Endodermal cell (in vitro differentiated cells): ENCODE measurements at regions not wholly inside any gene's neighbourhood (a gene's known extent, or its start where the extent isn't known, plus 50 kb on each side); places are given as distances from the start of the nearest gene placed in this dataset.

ENCODE experiments used
- DNase-seq: peaks from one replicate; pipeline ENCODE4 v3.0.0-alpha.2; 2017
- H3K27ac ChIP-seq: 2 replicates; pipeline ENCODE4 v1.5.1; 2013; ENCODE audit warnings: mild to moderate bottlenecking, low read depth, low read length, moderate library complexity
- H3K27me3 ChIP-seq: 2 replicates; pipeline ENCODE4 v1.6.1; 2013; ENCODE audit warnings: mild to moderate bottlenecking, low read length, moderate library complexity; ENCODE audit not compliant: insufficient read depth, control insufficient read depth, poor library complexity, severe bottlenecking
- H3K36me3 ChIP-seq: 2 replicates; pipeline ENCODE4 v1.7.0; 2013; ENCODE audit warnings: mild to moderate bottlenecking, low read length, moderate library complexity; ENCODE audit not compliant: control insufficient read depth, insufficient read depth
- H3K4me1 ChIP-seq: one replicate; pipeline ENCODE4 v1.7.0; 2013; ENCODE audit warnings: low read length; ENCODE audit not compliant: control insufficient read depth, insufficient read depth
- H3K4me3 ChIP-seq: 2 replicates; pipeline ENCODE4 v1.5.1; 2013; ENCODE audit warnings: mild to moderate bottlenecking, low read length, moderate library complexity
- H3K9ac ChIP-seq: 2 replicates; pipeline ENCODE4 v1.6.1; 2013; ENCODE audit warnings: mild to moderate bottlenecking, low read length, moderate library complexity; ENCODE audit not compliant: poor library complexity, severe bottlenecking; ENCODE audit errors: extremely low read depth
- H3K9me3 ChIP-seq: 2 replicates; pipeline ENCODE4 v1.6.1; 2013; ENCODE audit warnings: mild to moderate bottlenecking, low read length, moderate library complexity; ENCODE audit not compliant: control insufficient read depth
- H3K27ac Mint-ChIP-seq: 2 replicates; pipeline ENCODE4 v1.8.0; 2020; ENCODE audit warnings: mixed read lengths
- H3K27me3 Mint-ChIP-seq: 2 replicates; pipeline ENCODE4 v1.8.0; 2021; ENCODE audit warnings: mild to moderate bottlenecking, mixed read lengths; ENCODE audit not compliant: insufficient read depth
- H3K36me3 Mint-ChIP-seq: 2 replicates; pipeline ENCODE4 v1.8.0; 2020; ENCODE audit warnings: low read depth, mixed read lengths
- H3K4me1 Mint-ChIP-seq: 2 replicates; pipeline ENCODE4 v1.8.0; 2020; ENCODE audit warnings: mixed read lengths
- H3K4me3 Mint-ChIP-seq: 2 replicates; pipeline ENCODE4 v1.8.0; 2020; ENCODE audit warnings: mild to moderate bottlenecking, moderate library complexity, mixed read lengths
- H3K9me3 Mint-ChIP-seq: 2 replicates; pipeline ENCODE4 v1.8.0; 2020; ENCODE audit warnings: mild to moderate bottlenecking, mixed read lengths
- WGBS, 2 experiments: methylation state at CpG; one replicate each; pipeline versions ENCODE4 v1.1.5 to v1.1.7; 2013; ENCODE audit warnings: missing lambda C conversion rate in 2 of 2, mixed read lengths in 1 of 2; ENCODE audit not compliant: insufficient coverage in 1 of 2, insufficient read length in 1 of 2; 5-methylcytosine and 5-hydroxymethylcytosine counted together
- TF ChIP-seq, protein P1 (sequence below): fragments of 200-600 bp; sonication (generic); conservative IDR thresholded peaks from 2 replicates; pipeline ENCODE4 v1.5.0; 2021; ENCODE audit warnings: antibody characterized with exemption, mild to moderate bottlenecking

DNA sequence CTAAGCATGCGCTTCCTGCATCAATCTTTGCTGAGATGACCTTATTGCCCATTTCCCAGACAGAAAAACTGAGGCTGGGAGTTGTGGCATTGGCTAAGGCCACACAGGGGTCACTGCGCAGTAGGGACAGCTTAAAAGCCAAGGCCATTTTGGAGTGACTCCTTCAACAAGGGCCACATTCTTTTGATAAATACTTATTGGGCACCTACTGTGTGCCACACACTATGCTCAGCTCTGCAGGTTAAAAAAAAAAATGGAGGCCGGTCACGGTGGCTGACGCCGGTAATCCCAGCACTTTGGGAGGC, 108.6 kb downstream of the CEBPB start:
- Mint-ChIP-seq H3K27me3 (peaks cover 2% of the 10 kb centered on the region), H3K4me1 (no peaks in the 10 kb centered on the region), H3K4me3 (no peak overlapping the region), H3K36me3 (no peaks in the 10 kb centered on the region), H3K9me3 (no peaks in the 10 kb centered on the region), H3K27ac (no peak overlapping the region)
- Histone ChIP-seq H3K4me3 (no peak overlapping the region), H3K27me3 (no peaks in the 10 kb centered on the region), H3K27ac (no peak overlapping the region), H3K4me1 (no peaks in the 10 kb centered on the region), H3K36me3 (no peaks in the 10 kb centered on the region), H3K9ac (no peak overlapping the region), H3K9me3 (no peaks in the 10 kb centered on the region)
- DNase-seq, result no peak
- TF ChIP-seq, protein P1, sequence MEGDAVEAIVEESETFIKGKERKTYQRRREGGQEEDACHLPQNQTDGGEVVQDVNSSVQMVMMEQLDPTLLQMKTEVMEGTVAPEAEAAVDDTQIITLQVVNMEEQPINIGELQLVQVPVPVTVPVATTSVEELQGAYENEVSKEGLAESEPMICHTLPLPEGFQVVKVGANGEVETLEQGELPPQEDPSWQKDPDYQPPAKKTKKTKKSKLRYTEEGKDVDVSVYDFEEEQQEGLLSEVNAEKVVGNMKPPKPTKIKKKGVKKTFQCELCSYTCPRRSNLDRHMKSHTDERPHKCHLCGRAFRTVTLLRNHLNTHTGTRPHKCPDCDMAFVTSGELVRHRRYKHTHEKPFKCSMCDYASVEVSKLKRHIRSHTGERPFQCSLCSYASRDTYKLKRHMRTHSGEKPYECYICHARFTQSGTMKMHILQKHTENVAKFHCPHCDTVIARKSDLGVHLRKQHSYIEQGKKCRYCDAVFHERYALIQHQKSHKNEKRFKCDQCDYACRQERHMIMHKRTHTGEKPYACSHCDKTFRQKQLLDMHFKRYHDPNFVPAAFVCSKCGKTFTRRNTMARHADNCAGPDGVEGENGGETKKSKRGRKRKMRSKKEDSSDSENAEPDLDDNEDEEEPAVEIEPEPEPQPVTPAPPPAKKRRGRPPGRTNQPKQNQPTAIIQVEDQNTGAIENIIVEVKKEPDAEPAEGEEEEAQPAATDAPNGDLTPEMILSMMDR, result no peak
- 93 to 95% methylated on average over 6 of the region's 6 CpGs for WGBS, 2 experiments

DNA sequence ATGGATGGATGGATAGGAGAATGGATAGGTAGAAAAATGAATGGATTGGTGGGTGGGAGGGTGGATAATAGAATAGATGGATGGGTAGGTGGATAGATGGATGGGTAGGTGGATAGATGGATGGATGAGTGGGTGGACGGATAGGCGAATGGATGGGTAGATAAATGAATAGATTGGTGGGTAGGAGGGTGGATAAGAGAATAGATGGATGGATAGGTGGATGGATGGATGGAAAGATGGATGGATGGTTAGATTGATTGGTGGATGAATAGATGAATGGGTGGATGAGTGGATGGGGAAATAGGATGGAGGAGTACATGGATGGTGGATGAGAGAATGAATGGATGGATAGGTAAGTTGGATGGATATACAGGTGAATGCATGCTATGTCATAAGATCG, 110.5 kb downstream of the CEBPB start:
- no peak overlapping the region for H3K4me3 ChIP-seq
- peaks cover 2% of the 10 kb centered on the region for H3K27me3 Mint-ChIP-seq
- H3K9me3 ChIP-seq, result no peaks in the 10 kb centered on the region
- H3K36me3 ChIP-seq, result no peaks in the 10 kb centered on the region
- TF ChIP-seq, protein P1, result no peak
- H3K27me3 ChIP-seq, result no peaks in the 10 kb centered on the region
- no peak for DNase-seq
- H3K4me1 ChIP-seq, result no peaks in the 10 kb centered on the region
- H3K27ac ChIP-seq, result no peak overlapping the region
- H3K9me3 Mint-ChIP-seq, result no peaks in the 10 kb centered on the region
- no peak overlapping the region for H3K9ac ChIP-seq
- H3K36me3 Mint-ChIP-seq, result no peaks in the 10 kb centered on the region
- no peak overlapping the region for H3K4me3 Mint-ChIP-seq
- H3K27ac Mint-ChIP-seq, result no peak overlapping the region
- WGBS, 2 experiments, result 80 to 87% methylated on average over 3 of the region's 3 CpGs
- peaks cover 4% of the 10 kb centered on the region for H3K4me1 Mint-ChIP-seq

DNA sequence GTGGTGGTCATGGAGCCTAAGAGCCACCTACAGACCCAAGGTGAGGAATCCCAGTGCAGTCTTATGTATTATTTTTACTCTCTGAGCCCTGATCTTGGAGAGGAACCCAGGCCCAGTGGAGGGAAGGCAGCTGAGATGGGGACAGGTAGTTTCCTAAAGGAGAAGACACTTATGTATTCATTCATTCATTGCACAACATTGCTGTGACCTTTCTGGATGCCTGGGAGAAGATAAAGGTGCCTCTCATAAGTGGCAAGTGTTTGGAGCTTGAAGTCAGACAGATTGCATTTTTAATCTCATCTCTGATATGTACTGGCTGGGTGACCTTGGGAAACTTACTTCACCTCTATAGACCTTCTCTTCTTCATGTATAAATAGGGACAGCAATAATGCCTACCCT, 111.1 kb downstream of the CEBPB start:
- Mint-ChIP-seq H3K9me3 (no peaks in the 10 kb centered on the region), H3K36me3 (no peaks in the 10 kb centered on the region), H3K27me3 (peaks cover 2% of the 10 kb centered on the region), H3K27ac (no peak overlapping the region), H3K4me3 (no peak overlapping the region), H3K4me1 (peaks cover 10% of the 10 kb centered on the region)
- Histone ChIP-seq H3K9me3 (no peaks in the 10 kb centered on the region), H3K9ac (no peak overlapping the region), H3K4me3 (no peak overlapping the region), H3K4me1 (no peaks in the 10 kb centered on the region), H3K27me3 (no peaks in the 10 kb centered on the region), H3K27ac (no peak overlapping the region), H3K36me3 (no peaks in the 10 kb centered on the region)
- no peak for DNase-seq
- TF ChIP-seq, protein P1, result no peak
